Trophoblast cell (in vitro differentiated cells and primary cell): ENCODE measurements at regions not wholly inside any gene's neighbourhood (a gene's known extent, or its start where the extent isn't known, plus 50 kb on each side); places are given as distances from the start of the nearest gene placed in this dataset.

ENCODE experiments used
- DNase-seq, 2 donors: peaks; one replicate each; pipeline ENCODE4 v3.0.0-alpha.2; 2016
- H2AFZ ChIP-seq: 2 replicates; pipeline ENCODE4 v1.6.1; 2013; ENCODE audit warnings: low read length, moderate library complexity, mild to moderate bottlenecking; ENCODE audit not compliant: insufficient read depth, poor library complexity
- H2AK5ac ChIP-seq: 2 replicates; pipeline ENCODE4 v1.6.1; 2013; ENCODE audit warnings: mild to moderate bottlenecking, low read length
- H2BK120ac ChIP-seq: 2 replicates; pipeline ENCODE4 v1.6.1; 2013; ENCODE audit warnings: low read length, mild to moderate bottlenecking, moderate library complexity; ENCODE audit not compliant: insufficient read depth, poor library complexity
- H2BK12ac ChIP-seq: 2 replicates; pipeline ENCODE4 v1.6.1; 2013; ENCODE audit warnings: mild to moderate bottlenecking, low read length, moderate library complexity
- H2BK5ac ChIP-seq: 2 replicates; pipeline ENCODE4 v1.6.1; 2013; ENCODE audit warnings: low read length, low read depth, moderate library complexity, mild to moderate bottlenecking; ENCODE audit not compliant: poor library complexity
- H3K14ac ChIP-seq: 2 replicates; pipeline ENCODE4 v1.6.1; 2013; ENCODE audit warnings: mild to moderate bottlenecking, low read length
- H3K18ac ChIP-seq: 2 replicates; pipeline ENCODE4 v1.6.1; 2013; ENCODE audit warnings: mild to moderate bottlenecking, low read length
- H3K23ac ChIP-seq: 2 replicates; pipeline ENCODE4 v1.6.1; 2013; ENCODE audit warnings: low read length
- H3K27ac ChIP-seq: 2 replicates; pipeline ENCODE4 v1.5.1; 2013; ENCODE audit warnings: low read depth, mild to moderate bottlenecking, inconsistent platforms, low read length, moderate library complexity
- H3K27me3 ChIP-seq: 2 replicates; pipeline ENCODE4 v1.6.1; 2013; ENCODE audit warnings: inconsistent platforms, mild to moderate bottlenecking, low read length, moderate library complexity; ENCODE audit not compliant: insufficient read depth
- H3K36me3 ChIP-seq, 2 experiments: 1 replicate in 1 of 2; 2 replicates in 1 of 2; pipeline ENCODE4 v1.6.1; 2013; ENCODE audit warnings: low read length in 2 of 2, mild to moderate bottlenecking in 2 of 2, moderate library complexity in 1 of 2; ENCODE audit not compliant: insufficient read depth in 2 of 2, control insufficient read depth in 1 of 2
- H3K4ac ChIP-seq: 2 replicates; pipeline ENCODE4 v1.6.1; 2013; ENCODE audit warnings: low read depth, mild to moderate bottlenecking, low read length, moderate library complexity
- H3K4me1 ChIP-seq, 2 experiments: 1 replicate in 1 of 2; 2 replicates in 1 of 2; pipeline ENCODE4 v1.6.1; 2013; ENCODE audit warnings: low read length in 2 of 2, mild to moderate bottlenecking in 2 of 2, moderate library complexity in 1 of 2; ENCODE audit not compliant: insufficient read depth in 2 of 2, control insufficient read depth in 1 of 2
- H3K4me2 ChIP-seq: 2 replicates; pipeline ENCODE4 v1.6.1; 2013; ENCODE audit warnings: inconsistent platforms, mild to moderate bottlenecking, low read length, moderate library complexity
- H3K4me3 ChIP-seq: 2 replicates; pipeline ENCODE4 v1.5.1; 2013; ENCODE audit warnings: mild to moderate bottlenecking, low read depth, low read length, inconsistent platforms
- H3K79me1 ChIP-seq: one replicate; pipeline ENCODE4 v1.6.1; 2013; ENCODE audit warnings: low read length
- H3K79me2 ChIP-seq: 2 replicates; pipeline ENCODE4 v1.6.1; 2013; ENCODE audit warnings: low read length, mild to moderate bottlenecking; ENCODE audit not compliant: control insufficient read depth, insufficient read depth, poor library complexity
- H3K9ac ChIP-seq: 2 replicates; pipeline ENCODE4 v1.6.1; 2013; ENCODE audit warnings: mild to moderate bottlenecking, low read length
- H3K9me3 ChIP-seq: 2 replicates; pipeline ENCODE4 v1.6.1; 2013; ENCODE audit warnings: low read depth, mild to moderate bottlenecking, control low read depth, inconsistent platforms, low read length; ENCODE audit not compliant: insufficient read depth
- H4K12ac ChIP-seq: 2 replicates; pipeline ENCODE4 v1.6.1; 2013; ENCODE audit warnings: low read depth, mild to moderate bottlenecking, low read length, moderate library complexity
- H4K8ac ChIP-seq: 2 replicates; pipeline ENCODE4 v1.6.1; 2013; ENCODE audit warnings: low read depth, mild to moderate bottlenecking, low read length, moderate library complexity
- H4K91ac ChIP-seq: one replicate; pipeline ENCODE4 v1.6.1; 2013; ENCODE audit warnings: low read depth, mild to moderate bottlenecking, low read length, moderate library complexity
- WGBS: extraction: QIAGEN DNeasy Blood & Tissue Kit; methylation state at CpG from one replicate; pipeline ENCODE4 v1.1.7; 2013; ENCODE audit warnings: missing lambda C conversion rate; ENCODE audit not compliant: insufficient read length, insufficient coverage; ENCODE audit errors: extremely low coverage; 5-methylcytosine and 5-hydroxymethylcytosine counted together

DNA sequence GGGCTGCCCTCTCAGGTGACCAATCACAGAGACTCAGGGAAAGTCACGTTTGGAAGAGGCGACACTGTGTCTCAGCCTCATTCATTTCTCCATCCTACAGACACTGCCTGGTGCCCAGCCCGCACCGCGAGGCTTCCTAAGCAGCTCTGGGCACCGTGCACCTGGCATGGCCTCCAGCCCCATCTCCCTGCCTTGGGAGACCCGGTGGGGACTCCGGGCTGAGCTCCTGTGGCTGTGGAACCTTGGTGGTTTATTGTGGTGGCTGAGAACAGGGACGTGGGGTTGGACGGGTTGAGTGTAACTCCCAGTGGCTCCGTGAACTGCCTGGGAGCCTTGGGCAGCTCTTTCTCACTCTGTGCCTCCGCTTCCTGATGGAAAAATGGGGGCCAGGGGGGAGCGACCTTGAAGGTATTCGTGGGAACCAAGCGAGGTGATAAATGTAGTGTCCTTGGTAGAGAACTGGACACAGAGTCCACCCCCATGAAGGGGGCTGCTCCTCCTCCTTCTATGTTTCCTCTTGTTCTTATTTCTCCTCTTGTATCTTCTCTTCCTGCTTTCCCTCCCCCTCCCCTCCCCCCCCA is 215.4 kb downstream of the SEC14L1 start:
- H3K27ac ChIP-seq, result no peak overlapping the region
- no peak overlapping the region for H4K8ac ChIP-seq
- no peak overlapping the region for H3K4me3 ChIP-seq
- H3K4me1 ChIP-seq, result no peaks in the 10 kb centered on the region
- no peak overlapping the region for H4K91ac ChIP-seq
- H3K79me2 ChIP-seq, result no peaks in the 10 kb centered on the region
- no peak overlapping the region for H3K4me2 ChIP-seq
- WGBS, result no CpG with 5 or more reads among the region's 15 CpGs
- no peaks in the 10 kb centered on the region for H3K36me3 ChIP-seq
- DNase-seq, result peak; percentile 44 to 60
- H4K12ac ChIP-seq, result no peak overlapping the region
- no peak overlapping the region for H2BK5ac ChIP-seq
- H3K9me3 ChIP-seq, result peaks cover 6% of the 10 kb centered on the region
- H3K14ac ChIP-seq, result no peak overlapping the region
- H2BK12ac ChIP-seq, result no peak overlapping the region
- no peak overlapping the region for H3K9ac ChIP-seq
- H2BK120ac ChIP-seq, result no peak overlapping the region
- no peak overlapping the region for H3K4ac ChIP-seq
- H3K18ac ChIP-seq, result no peak overlapping the region
- no peak overlapping the region for H2AFZ ChIP-seq
- H2AK5ac ChIP-seq, result no peak overlapping the region
- H3K79me1 ChIP-seq, result no peaks in the 10 kb centered on the region
- H3K27me3 ChIP-seq, result no peaks in the 10 kb centered on the region
- H3K23ac ChIP-seq, result no peak overlapping the region

DNA sequence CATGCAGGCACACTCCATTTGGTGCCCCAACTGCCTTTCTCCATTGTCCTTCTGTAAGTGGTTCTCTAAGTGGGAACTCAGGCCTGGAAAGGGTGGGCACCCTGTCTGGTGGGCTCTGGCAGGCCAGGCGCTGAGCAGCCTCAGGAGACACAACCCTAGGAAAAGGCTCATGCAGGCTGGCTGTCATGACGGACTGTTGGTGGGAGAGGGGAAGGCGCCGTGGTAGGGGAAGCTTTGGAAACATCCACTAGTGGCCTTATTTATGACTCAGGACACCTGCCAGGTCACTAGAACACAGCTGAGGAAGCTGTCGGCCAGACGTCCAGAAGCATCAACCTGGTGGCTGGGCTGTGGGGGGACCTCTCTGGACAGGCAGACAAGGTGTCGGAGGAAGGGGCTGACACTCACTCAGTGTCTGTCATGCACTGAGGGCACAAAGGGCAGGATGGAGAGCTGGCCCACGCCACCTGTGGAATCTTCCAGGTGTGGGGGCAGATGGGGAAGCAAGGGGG is 216.0 kb downstream of the SEC14L1 start:
- no peak overlapping the region for H4K12ac ChIP-seq
- no peak overlapping the region for H3K9ac ChIP-seq
- no peak overlapping the region for H3K27ac ChIP-seq
- DNase-seq, result peak; percentile 54 to 67
- no peak overlapping the region for H3K4ac ChIP-seq
- no peak overlapping the region for H2BK12ac ChIP-seq
- no peak overlapping the region for H4K8ac ChIP-seq
- H3K36me3 ChIP-seq, result no peaks in the 10 kb centered on the region
- no peak overlapping the region for H4K91ac ChIP-seq
- H3K27me3 ChIP-seq, result no peaks in the 10 kb centered on the region
- H3K4me2 ChIP-seq, result no peak overlapping the region
- no CpG with 5 or more reads among the region's 8 CpGs for WGBS
- no peaks in the 10 kb centered on the region for H3K4me1 ChIP-seq
- H3K79me1 ChIP-seq, result no peaks in the 10 kb centered on the region
- no peak overlapping the region for H2AK5ac ChIP-seq
- no peaks in the 10 kb centered on the region for H3K79me2 ChIP-seq
- no peak overlapping the region for H2BK5ac ChIP-seq
- H3K18ac ChIP-seq, result no peak overlapping the region
- H3K4me3 ChIP-seq, result no peak overlapping the region
- H2AFZ ChIP-seq, result no peak overlapping the region
- H3K9me3 ChIP-seq, result peaks cover 6% of the 10 kb centered on the region
- no peak overlapping the region for H3K14ac ChIP-seq
- H3K23ac ChIP-seq, result no peak overlapping the region
- H2BK120ac ChIP-seq, result no peak overlapping the region

DNA sequence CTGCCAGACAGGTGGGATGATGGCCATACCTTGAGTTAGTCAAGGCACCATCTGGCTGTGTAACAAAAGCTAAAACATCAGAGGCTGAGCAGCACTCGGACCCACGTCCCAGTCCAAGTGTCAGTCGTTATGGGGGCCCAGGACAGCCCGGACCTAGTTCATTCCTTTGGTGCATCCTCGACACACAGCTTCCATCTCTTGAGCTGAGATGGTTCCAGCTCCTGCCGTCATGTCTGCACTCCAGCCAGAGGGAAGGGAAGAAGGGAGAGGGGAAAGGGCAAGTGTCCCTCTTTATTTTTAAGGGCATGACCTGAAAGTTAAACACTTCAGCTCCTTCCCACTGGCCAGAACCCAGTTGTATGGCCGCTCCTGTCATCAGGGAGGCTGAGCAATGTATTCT is 218.0 kb downstream of the SEC14L1 start:
- H3K27me3 ChIP-seq, result no peaks in the 10 kb centered on the region
- no peak for DNase-seq

DNA sequence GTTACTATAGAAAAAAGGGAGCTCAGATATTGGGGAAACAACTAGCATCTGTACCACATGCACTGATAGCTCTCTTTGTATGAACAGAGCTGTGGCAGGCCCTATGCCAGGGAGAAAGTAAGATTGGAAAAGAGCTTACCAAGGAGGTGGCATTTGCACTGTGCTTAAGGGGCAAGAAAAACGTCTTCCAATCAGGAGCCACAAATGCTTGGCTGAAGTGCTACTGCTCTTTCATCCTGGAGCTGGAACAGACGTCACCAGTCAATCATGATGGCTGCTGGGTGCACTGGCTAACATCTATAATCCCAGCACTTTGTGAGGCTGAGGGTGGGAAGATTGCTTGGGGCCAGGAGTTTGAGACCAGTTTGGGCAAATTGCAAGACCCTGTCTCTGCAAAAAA is 218.5 kb downstream of the SEC14L1 start:
- no peak overlapping the region for H4K8ac ChIP-seq

More for the DNA sequence above, 218.0 kb downstream of the SEC14L1 start:
- Histone ChIP-seq H2BK120ac (no peak overlapping the region), H2BK12ac (no peak overlapping the region), H3K36me3 (no peaks in the 10 kb centered on the region), H3K9ac (no peak overlapping the region), H2AK5ac (no peak overlapping the region), H3K79me1 (no peaks in the 10 kb centered on the region), H4K91ac (no peak overlapping the region), H3K4me2 (no peak overlapping the region), H3K23ac (no peak overlapping the region), H3K79me2 (no peaks in the 10 kb centered on the region), H2BK5ac (no peak overlapping the region), H3K14ac (no peak overlapping the region), H3K4me3 (peak overlapping the region; percentile 33), H3K18ac (no peak overlapping the region), H3K27ac (no peak overlapping the region), H3K9me3 (peaks cover 6% of the 10 kb centered on the region), H2AFZ (no peak overlapping the region), H3K4ac (no peak overlapping the region), H3K4me1 (peaks cover 0 to 1% of the 10 kb centered on the region in 2 experiments), H4K8ac (no peak overlapping the region), H4K12ac (no peak overlapping the region)
- WGBS, result no CpG with 5 or more reads among the region's 7 CpGs

More for the DNA sequence above, 218.5 kb downstream of the SEC14L1 start:
- Histone ChIP-seq H2BK120ac (no peak overlapping the region), H3K4ac (no peak overlapping the region), H3K27me3 (no peaks in the 10 kb centered on the region), H2BK12ac (no peak overlapping the region), H2AFZ (no peak overlapping the region), H3K79me1 (no peaks in the 10 kb centered on the region), H3K23ac (no peak overlapping the region), H2BK5ac (no peak overlapping the region), H3K18ac (no peak overlapping the region), H3K4me2 (no peak overlapping the region), H4K91ac (no peak overlapping the region), H3K4me3 (no peak overlapping the region), H3K36me3 (no peaks in the 10 kb centered on the region), H3K4me1 (peaks cover 0 to 4% of the 10 kb centered on the region in 2 experiments), H3K14ac (no peak overlapping the region), H2AK5ac (no peak overlapping the region), H3K9ac (no peak overlapping the region), H4K12ac (no peak overlapping the region), H3K9me3 (peaks cover 6% of the 10 kb centered on the region), H3K79me2 (no peaks in the 10 kb centered on the region), H3K27ac (no peak overlapping the region)
- no CpG with 5 or more reads among the region's 2 CpGs for WGBS
- DNase-seq, result no peak
